ENCODE measurements at regions not wholly inside any gene's neighbourhood (a gene's known extent, or its start where the extent isn't known, plus 50 kb on each side); places are given as distances from the start of the nearest gene placed in this dataset.

GRCh38 chr2:42929546-42930024 is 137.2 kb upstream of the HAAO start:
- TF ChIP-seq CTCF (IDR thresholded peaks at IDR 0.05; ENCODE audit: low read depth, low read length, missing input control) = no peak
- TF ChIP-seq SP1 (IDR thresholded peaks at IDR 0.05) = no peak
- TF ChIP-seq REST (IDR thresholded peaks at IDR 0.05) = no peak
- no peak for TF ChIP-seq FOXA2 (IDR thresholded peaks at IDR 0.05)
- TF ChIP-seq JUND (IDR thresholded peaks at IDR 0.05) = no peak
- TF ChIP-seq YY1 (IDR thresholded peaks at IDR 0.05) = no peak
- TF ChIP-seq RAD21 (IDR thresholded peaks at IDR 0.05) = no peak
- no peak for TF ChIP-seq MAX (IDR thresholded peaks at IDR 0.05)
- TF ChIP-seq TAF1 (conservative IDR thresholded peaks at IDR 0.05) = no peak

Data from liver (tissue), 3 donors.